GM21390 (cell line): ENCODE measurements at regions not wholly inside any gene's neighbourhood (a gene's known extent, or its start where the extent isn't known, plus 50 kb on each side); places are given as distances from the start of the nearest gene placed in this dataset.
A peak's percentile ranks its signal among the peaks of the same experiment; 100 is the strongest.

ENCODE experiments used
- ATAC-seq: cut with Tn5 transposase; IDR thresholded peaks from one replicate; pipeline ENCODE4 v1.9.1; 2021; ENCODE audit not compliant: unreplicated experiment

- no peak for ATAC-seq
These were observed 175.8 kb downstream of the KCNRG start for GRCh38 chr13:50191004-50191403.

GRCh38 chr13:50192272-50192813, 177.1 kb downstream of the KCNRG start:
- no peak for ATAC-seq

GRCh38 chr13:50195045-50195444, 179.8 kb downstream of the KCNRG start:
- ATAC-seq, result no peak

DNA sequence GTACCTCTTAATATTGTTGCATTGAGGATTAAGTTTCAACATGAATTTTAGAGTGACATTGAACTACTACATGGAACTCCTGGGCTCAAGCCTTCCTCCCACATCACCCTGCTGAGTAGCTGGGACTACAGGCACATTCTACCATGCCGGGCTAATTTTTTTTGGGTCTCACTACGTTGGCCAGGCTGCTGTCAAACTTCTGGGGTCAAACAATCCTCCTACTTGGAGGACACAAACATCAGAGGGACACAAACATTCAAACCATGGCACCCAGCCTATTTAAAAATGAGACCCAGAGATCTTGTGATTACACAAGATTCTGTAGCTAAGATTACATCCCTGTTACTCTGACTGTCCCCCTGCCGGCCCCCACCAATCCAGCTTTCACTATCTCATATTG, 180.9 kb downstream of the KCNRG start:
- ATAC-seq, result no peak

GRCh38 chr13:50197705-50198104, 182.5 kb downstream of the KCNRG start:
- no peak for ATAC-seq

- ATAC-seq, result no peak
These were observed 183.3 kb downstream of the KCNRG start for GRCh38 chr13:50198508-50198907.

DNA sequence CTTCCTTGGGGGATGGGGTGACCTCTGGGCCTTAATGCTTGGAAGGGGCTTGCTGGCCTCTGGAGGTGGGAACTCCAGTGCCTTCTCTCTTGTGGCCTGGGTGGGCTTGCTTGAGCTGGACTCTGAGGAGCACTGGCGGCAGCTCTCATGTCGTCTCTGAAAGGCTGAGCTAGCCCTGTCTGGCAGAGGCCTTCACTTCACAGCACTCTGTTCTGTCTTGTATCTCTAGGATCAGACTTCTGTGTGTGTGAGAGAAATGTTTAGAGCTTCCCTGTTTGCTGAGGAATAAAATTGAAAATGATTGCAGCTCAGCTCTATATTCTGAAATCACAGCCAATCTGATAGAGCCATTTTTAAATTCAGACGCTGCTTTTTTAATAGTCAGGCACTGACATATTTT, 185.3 kb downstream of the KCNRG start:
- ATAC-seq, result no peak

- no peak for ATAC-seq
These were observed 185.7 kb downstream of the KCNRG start for GRCh38 chr13:50200988-50201387.

DNA sequence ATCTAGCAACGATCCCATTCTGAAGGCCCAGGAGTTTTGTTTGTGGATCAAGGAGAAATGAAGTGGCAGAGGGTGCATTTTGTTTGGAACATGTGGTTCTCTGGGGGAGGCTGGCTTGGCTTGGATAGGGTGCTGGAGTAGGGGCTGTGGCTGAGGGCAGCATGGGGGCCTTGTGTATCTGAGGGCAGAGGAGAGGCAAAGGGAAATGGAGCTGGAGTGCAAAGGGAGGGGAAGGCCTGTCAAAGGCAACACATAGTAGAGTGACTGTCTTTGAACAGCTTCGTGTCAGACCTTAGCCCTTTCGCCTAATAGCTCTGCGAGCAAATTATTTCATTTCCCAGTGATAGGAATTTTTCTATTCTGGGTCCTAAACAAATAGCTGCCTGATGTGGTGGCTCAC, 187.2 kb downstream of the KCNRG start:
- no peak for ATAC-seq

DNA sequence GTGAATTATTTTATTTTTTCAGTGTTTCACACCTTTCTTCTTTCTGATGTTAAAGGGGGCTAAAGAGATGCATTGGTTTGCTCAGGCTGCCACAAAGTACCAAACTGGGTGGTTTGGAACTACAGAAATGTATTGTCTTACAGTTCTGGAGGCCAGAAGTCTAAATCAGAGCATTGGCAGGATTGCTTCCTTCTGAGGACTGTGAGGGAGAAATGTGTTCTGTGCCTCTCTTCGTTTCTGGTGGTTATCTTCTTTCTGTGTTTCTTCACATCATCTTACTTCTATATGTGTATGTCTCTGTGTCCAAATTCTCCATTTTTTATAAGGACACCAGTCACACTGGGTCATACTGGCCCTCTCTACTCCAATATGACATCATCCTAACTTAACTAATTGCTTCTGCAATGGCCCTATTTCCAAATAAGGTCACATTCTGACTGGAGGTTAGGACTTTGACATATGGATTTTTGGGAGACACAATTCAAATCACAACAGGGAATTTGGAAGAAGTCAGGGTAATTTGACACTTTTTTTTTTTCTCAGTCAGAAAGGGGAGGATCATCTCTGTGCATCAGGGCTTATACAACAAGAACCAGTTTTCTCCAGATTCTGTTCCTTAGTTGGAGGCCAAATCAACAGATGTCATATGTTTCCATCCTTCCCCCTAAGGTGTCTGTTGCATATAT, 188.2 kb downstream of the KCNRG start:
- no peak for ATAC-seq

- ATAC-seq, result no peak
These were observed 190.3 kb downstream of the KCNRG start for GRCh38 chr13:50205581-50205980.

DNA sequence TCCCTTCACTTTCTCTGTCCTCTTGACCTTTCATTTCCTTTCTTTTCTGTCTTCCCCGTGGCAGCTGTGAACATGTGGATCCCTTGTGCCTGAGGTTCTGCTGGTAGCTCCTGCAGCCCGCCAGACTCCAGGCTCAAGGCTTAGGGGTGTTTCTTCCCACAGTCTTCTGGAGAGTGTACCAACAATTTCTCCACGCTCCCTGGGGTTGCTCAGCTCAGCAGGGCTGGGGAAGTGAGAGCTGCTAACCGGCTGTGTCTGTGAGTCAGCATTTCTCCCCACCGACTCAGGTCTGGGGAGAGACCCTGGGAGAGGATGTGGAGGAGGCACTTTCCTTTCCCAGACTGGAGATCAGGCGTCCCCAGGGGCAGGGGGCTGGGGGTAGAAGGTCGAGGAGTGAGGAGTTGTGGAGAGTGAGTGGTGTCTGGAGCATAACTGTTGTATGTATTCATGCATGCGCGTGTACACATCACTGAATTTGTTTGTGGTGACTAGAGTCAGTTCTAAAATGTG, 193.6 kb downstream of the KCNRG start:
- ATAC-seq, result peak; percentile 57

DNA sequence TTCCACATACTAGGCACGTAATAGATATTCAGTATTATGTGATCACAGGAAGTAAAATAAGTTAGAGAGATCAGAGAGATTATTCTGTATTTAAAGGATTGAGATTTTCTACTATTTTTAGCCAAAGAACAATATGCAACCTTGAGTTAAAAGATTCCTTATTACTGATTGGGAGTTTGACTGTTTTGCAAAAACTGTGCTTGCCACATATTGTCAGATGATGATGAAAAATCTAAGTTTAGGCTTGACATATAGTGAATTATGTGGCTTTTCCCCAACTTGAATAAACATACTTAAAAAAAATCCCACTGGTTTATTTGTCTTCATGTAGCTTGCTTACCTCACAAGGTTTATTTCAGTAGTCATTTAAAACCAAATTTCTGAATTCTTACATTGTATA, 194.4 kb downstream of the KCNRG start:
- no peak for ATAC-seq

DNA sequence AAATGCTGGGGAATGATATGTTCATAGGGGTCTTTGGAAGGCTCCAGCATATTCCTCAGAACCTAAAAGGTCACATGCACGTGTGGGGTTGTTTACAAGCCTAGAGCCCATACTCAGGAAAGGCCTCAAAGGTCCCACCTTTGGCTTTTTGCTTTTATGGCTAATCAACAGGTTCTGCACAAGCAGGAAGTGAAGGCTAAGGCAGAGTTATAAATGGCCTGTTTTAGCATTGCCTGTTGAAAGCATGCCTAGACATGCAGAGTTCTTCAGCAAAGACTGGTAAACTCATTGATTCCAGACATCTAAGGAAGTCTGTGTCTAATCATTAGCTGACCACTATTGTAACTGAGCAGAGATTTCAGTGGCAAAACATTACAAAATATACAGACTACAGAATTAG, 198.3 kb downstream of the KCNRG start:
- ATAC-seq, result no peak

- no peak for ATAC-seq
These were observed 199.3 kb downstream of the KCNRG start for GRCh38 chr13:50214514-50214913.

GRCh38 chr13:50215399-50215798, 200.2 kb downstream of the KCNRG start:
- no peak for ATAC-seq

- no peak for ATAC-seq
These were observed 204.5 kb downstream of the KCNRG start for GRCh38 chr13:50219743-50220142.

GRCh38 chr13:50220938-50221337, 205.7 kb downstream of the KCNRG start:
- no peak for ATAC-seq

DNA sequence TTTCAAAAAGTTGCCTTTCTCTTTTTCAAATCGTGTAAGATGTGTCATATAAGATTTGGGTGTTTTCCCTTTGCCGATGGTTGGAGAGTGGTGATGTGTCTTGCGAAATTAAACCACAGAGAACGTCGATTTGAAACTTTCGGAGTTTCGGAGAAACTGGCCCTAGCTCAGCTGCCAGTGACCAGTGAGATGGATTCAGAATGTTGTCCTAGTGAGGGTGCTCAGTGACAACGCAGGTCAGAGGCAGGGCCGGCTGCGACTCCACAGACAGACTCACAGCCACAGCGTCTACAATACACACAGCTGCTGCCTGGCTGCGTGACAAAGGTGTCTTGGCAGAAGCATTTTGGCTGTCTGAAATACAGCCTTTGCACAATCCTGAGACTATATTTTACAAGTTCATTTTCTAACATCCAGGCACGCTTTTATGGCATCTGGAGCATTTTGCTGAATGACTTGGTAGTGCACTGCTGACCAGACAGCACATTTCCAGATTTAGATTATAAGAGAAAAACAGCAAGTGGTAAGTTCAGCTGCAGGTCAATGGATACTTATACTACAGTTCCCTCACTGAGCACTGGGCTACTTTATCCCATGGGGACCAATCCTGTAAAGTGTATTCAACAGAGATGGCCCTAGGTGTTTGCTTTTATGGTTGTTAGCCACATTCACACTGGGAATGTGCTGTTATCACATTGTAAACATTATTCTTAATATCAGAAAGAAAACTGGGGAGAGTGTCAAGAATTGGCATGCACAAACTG, 207.5 kb downstream of the KCNRG start:
- ATAC-seq, result no peak

- ATAC-seq, result peak; percentile 80
These were observed 209.3 kb downstream of the KCNRG start for GRCh38 chr13:50224534-50224933.

DNA sequence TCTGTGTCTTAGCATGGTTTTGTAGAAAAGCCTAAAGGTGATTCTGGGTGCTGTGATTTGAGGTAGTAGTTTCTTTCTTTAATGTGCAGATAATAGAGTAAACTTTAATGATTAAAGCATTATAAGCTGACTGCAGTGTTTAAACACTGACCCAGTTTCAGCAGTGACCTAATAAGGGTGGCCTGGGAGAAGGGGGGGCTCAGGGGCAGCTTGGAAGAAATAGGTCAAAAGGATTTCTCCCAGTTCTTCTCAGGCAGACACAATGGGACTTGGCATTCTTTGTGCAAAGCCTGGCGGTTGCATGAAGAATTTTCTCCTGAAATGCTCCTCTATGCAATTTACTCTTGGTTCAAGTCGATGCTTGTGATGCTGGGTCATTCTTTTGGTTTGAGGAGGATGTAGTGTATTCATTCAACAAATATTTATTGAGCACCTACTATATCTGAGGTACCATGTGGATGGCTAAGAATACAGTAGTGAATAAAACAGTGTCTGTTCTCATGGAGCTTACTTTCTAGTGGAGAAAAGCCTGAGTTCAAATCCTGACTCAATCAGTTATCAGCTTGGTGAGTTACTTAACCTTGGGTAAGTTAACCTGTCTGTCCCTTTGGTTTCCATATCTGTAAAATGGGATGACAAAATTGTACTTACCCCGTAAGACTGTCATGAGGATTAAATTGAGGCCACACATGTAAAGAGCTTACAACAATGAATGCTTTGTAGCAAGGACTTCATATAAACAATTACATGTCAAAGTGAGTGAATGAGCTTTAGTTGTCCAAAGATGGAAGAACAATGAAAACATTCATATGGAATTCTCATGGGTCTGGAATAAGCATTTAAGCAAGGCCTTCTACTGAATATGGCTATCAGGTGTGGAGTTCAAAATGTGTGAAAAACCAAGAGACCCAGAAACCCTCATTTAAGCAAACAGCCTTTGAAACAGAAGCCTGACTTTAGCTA, 210.2 kb downstream of the KCNRG start:
- ATAC-seq, result no peak
